ENCODE measurements at regions not wholly inside any gene's neighbourhood (a gene's known extent, or its start where the extent isn't known, plus 50 kb on each side); places are given as distances from the start of the nearest gene placed in this dataset.

DNA sequence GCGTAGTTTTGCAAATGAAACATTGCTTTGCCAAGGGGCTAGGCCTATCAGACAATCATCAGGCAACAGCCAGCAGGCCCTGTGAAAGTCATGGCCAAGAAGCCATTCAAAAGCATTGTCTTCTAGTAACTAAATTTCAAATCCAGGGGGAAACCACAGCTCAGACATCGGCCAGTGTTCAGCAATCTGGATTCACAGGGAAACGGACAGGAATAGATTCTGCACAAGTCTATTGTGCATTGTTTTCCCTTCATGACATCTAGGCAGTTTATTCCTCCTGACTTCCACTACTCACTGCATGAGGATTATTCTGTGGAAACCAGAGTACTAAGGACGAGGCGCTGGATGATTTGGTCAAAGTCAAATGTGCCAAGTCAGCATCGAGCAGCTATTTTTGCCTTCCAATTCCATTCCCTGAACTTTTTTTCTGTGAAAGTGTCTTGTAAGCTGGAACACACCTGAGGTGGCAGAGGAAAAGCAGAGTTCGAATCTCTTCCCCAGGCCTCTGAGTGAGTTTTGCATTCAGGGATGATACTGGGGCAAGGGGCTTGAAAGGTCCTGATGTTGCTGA lies 75.4 kb downstream of the VCPKMT start:
- DNase-seq, result no peak

DNA sequence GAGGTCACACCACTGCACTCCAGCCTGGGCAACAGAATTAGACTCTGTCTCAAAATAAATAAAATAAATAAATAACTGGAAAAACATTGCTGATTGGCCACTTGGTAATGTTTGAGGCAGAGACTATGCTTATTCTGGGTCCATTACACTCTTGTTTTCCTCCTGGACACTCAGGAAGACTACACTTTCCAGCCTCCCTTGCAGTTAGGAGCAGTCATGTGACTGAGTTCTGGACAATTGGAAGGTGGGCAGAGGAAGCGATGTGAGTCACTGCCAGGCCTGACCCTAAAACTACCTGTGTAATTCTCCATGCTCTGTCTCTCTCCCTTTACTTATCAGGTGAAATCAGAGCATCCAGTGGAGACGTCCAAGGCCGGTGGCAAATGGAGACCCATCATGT lies 74.4 kb downstream of the VCPKMT start:
- no peak for DNase-seq

DNA sequence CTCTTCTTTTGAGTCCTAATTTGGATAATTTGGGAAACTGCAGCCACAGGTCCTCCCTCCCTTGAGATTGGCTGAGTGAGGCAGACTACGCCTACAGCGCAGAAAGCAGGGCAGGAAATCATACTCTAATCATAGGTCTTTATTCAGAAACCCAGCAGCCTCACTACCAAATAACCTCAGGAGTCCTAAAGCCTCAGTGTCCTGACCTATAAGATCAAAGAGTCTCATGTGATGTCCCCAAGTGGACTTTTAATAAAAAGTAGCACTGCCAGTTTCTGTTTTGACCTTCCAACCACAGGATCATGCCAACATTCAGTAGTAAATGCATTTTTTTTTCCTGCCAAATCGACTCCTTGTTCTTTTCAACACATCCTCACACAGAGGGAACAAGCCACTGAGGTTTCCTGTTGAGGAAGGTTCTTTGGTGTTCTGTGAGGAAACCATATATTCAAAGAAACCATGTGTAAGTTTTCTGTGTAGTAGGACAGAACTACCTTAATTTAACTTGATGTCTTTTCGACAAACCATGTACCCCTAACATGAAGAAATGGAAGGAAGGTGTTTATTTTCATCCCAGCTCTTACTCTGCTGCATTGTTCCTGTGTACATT lies 72.2 kb downstream of the VCPKMT start:
- DNase-seq, result peak; percentile 67

GRCh38 chr14:50045039-50045711 lies 71.2 kb downstream of the VCPKMT start:
- peak; percentile 56 for DNase-seq

- no peak for DNase-seq
Observed at GRCh38 chr14:50045837-50046236, 70.5 kb downstream of the VCPKMT start.

GRCh38 chr14:50047274-50047676 lies 69.1 kb downstream of the VCPKMT start:
- DNase-seq, result peak; percentile 2

- no peak for DNase-seq
Observed at GRCh38 chr14:50049093-50049492, 67.3 kb downstream of the VCPKMT start.

GRCh38 chr14:50049703-50050570 lies 66.4 kb downstream of the VCPKMT start:
- no peak for DNase-seq

DNA sequence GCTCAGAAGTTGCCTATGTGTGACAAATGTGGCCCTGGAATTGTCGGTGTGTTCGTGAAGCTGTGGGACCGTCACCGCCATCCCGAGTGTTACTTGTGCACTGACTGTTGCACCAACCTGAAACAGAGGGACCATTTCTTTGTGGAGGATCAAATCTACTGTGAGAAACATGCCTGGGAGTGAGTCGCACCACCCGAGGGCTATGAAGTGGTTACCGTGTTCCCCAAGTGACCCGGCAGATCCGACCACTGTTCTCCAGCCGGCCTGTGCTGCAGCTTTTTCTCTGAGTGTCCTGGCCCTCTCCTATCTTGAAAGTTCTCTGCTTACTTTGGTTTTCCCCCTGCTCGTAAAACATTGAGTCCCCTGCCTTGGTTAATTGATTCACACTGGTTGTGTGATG lies 65.3 kb downstream of the VCPKMT start:
- DNase-seq, result no peak

- DNase-seq, result no peak
Observed at GRCh38 chr14:50051706-50052105, 64.7 kb downstream of the VCPKMT start.

DNA sequence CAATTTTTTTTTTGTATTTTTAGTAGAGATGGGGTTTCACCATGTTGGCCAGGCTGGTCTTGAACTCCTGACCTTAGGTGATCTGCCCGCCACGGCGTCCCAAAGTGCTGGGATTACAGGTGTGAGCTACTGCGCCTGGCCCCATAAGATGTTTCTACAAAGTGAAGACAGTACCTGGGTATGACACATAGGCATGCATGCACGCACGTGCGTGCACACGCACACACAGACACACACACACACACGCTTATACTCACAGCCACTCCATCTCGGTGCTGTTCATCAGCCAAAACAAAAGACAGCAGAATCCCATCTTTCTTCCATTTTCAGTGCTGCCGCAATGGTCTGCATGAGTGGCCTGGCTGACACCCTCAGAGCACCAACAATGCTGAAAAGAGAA lies 63.9 kb downstream of the VCPKMT start:
- no peak for DNase-seq

GRCh38 chr14:50053935-50054334 lies 62.4 kb downstream of the VCPKMT start:
- no peak for DNase-seq

GRCh38 chr14:50055461-50056228 lies 60.7 kb downstream of the VCPKMT start:
- no peak for DNase-seq

DNA sequence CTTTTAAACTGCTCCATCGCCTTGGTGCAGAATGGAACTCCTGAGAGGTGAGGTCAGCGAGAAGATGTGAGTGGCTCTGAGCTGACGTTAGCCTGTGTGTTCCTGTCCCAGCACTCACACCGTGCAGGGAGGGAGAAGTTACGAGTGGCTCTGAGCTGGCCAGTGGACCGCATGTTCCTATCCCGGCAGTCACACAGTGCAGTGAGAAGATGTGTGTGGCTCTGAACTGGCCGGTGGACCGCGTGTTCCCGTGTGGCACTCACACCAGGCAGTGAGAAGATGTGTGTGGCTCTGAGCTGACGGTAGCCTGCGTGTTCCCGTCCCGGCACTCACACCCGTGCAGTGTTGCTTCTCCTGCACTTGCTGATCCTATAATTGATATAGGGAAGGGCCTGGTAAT lies 59.9 kb downstream of the VCPKMT start:
- no peak for DNase-seq

DNA sequence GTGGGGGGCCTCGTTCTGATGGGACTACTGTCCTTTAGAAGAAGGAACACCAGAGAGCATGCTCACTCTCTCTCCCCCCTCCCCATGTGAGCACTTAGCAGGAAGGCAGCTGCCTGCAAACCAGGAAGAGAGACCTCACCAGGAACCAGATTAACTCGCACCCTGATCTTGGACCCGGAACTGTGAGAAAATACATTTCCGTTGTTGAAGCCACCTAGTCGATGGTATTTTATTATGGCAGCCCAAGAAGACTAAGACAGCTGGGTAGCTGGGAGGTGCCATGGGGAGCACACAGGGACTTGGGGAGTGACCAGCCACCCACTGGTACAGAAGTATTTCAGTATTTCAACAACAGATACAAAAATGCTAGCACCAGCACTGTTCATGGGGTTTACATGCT lies 59.0 kb downstream of the VCPKMT start:
- DNase-seq, result no peak

- DNase-seq, result no peak
Observed at GRCh38 chr14:50058113-50058512, 58.3 kb downstream of the VCPKMT start.

All from GF-D8 (cell line).